ENCODE measurements at regions not wholly inside any gene's neighbourhood (a gene's known extent, or its start where the extent isn't known, plus 50 kb on each side); places are given as distances from the start of the nearest gene placed in this dataset.

GRCh38 chr13:21980049-21980448 is 309.2 kb downstream of the FGF9 start:
- no peak for TF ChIP-seq USF2 (IDR thresholded peaks at IDR 0.05; ENCODE audit: low read depth, low read length)
- no peak for TF ChIP-seq CTCF (conservative IDR thresholded peaks at IDR 0.05; ENCODE audit: low read depth, low read length)
- no peak for TF ChIP-seq RFX5 (IDR thresholded peaks at IDR 0.05; ENCODE audit: low read depth, low read length)
- TF ChIP-seq POLR2A (IDR thresholded peaks at IDR 0.05; ENCODE audit: low read depth, low read length): no peak
